ENCODE measurements at regions not wholly inside any gene's neighbourhood (a gene's known extent, or its start where the extent isn't known, plus 50 kb on each side); places are given as distances from the start of the nearest gene placed in this dataset.

DNA sequence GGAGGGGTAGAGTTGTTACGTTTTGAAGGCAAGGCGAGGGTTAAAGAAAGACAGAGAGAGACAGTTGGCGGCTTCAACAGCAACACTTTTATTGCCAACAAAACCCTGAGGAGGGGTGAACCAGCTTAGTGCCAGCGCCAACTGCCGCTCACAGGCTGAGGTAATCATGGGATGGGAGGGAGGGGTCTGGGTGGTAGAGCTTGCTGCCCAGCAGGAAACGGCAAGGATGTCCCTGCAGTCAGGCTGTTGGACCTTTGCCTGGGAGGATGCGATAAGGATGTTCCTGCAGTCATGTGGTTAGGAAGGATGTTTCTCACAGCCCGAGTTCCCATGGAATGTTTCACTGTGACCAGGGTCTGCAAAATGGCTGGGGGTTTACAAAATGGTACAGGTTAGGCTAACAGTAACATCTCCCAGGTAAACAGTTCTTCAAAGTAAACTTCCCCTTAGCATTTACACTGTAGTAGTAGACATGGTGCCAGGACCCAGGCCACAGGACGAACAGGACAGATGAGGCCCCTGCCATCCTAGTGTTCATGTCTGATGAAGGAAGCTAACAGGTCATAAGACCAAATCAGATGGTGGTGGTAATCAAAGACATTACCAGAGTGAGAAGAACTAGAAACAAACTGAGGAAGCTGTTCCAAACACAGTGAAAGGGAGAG, 647.3 kb upstream of the DEFB115 start:
- TF ChIP-seq POLR2A (IDR thresholded peaks at IDR 0.05; ENCODE audit: low read length) (no peak), GATA1 (IDR thresholded peaks at IDR 0.05; ENCODE audit: low read depth, low read length) (no peak)

All from erythroblast (primary cell).